Left kidney (tissue), 1 donor: ENCODE measurements at regions not wholly inside any gene's neighbourhood (a gene's known extent, or its start where the extent isn't known, plus 50 kb on each side); places are given as distances from the start of the nearest gene placed in this dataset.
"Not testable (repeated sequence)": the region's sequence is repeated elsewhere in the genome, so short reads cannot be mapped to it uniquely, and the experiment has no call there.

Source experiments
- DNase-seq: peaks from one replicate; pipeline ENCODE4 v3.0.0-alpha.2; 2013

GRCh38 chrX:27156921-27157320 lies 306.2 kb downstream of the PPP4R3C start:
- DNase-seq, result not testable (repeated sequence)

- no peak for DNase-seq
These were observed 326.8 kb downstream of the PPP4R3C start for GRCh38 chrX:27136325-27136724.

- DNase-seq, result no peak
These were observed 330.3 kb downstream of the PPP4R3C start for GRCh38 chrX:27132862-27133261.

GRCh38 chrX:27087176-27087575 lies 376.0 kb downstream of the PPP4R3C start:
- not testable (repeated sequence) for DNase-seq

GRCh38 chrX:27086237-27086636 lies 376.9 kb downstream of the PPP4R3C start:
- no peak for DNase-seq

- DNase-seq, result no peak
These were observed 377.8 kb downstream of the PPP4R3C start for GRCh38 chrX:27085346-27085745.

GRCh38 chrX:27078371-27078770 lies 384.8 kb downstream of the PPP4R3C start:
- DNase-seq, result no peak

GRCh38 chrX:27057883-27058282 lies 405.3 kb downstream of the PPP4R3C start:
- no peak for DNase-seq

GRCh38 chrX:27039332-27039731 lies 423.8 kb downstream of the PPP4R3C start:
- DNase-seq, result no peak

GRCh38 chrX:27008486-27008885 lies 454.7 kb downstream of the PPP4R3C start:
- DNase-seq, result no peak

GRCh38 chrX:26999634-27000033 lies 463.5 kb downstream of the PPP4R3C start:
- no peak for DNase-seq

- no peak for DNase-seq
These were observed 504.9 kb downstream of the PPP4R3C start for GRCh38 chrX:26958261-26958660.

GRCh38 chrX:26954029-26954428 lies 509.1 kb downstream of the PPP4R3C start:
- no peak for DNase-seq

GRCh38 chrX:26952213-26952612 lies 510.9 kb downstream of the PPP4R3C start:
- DNase-seq, result no peak

GRCh38 chrX:26927419-26927818 lies 535.7 kb downstream of the PPP4R3C start:
- no peak for DNase-seq

- no peak for DNase-seq
These were observed 538.1 kb downstream of the PPP4R3C start for GRCh38 chrX:26925088-26925487.

GRCh38 chrX:26922278-26922677 lies 540.9 kb downstream of the PPP4R3C start:
- DNase-seq, result no peak

GRCh38 chrX:26918631-26919030 lies 544.5 kb downstream of the PPP4R3C start:
- DNase-seq, result no peak

GRCh38 chrX:26916991-26917390 lies 546.1 kb downstream of the PPP4R3C start:
- DNase-seq, result no peak

GRCh38 chrX:26915064-26915463 lies 548.1 kb downstream of the PPP4R3C start:
- no peak for DNase-seq

- no peak for DNase-seq
These were observed 548.9 kb downstream of the PPP4R3C start for GRCh38 chrX:26914232-26914631.

GRCh38 chrX:26911785-26912184 lies 551.4 kb downstream of the PPP4R3C start:
- DNase-seq, result not testable (repeated sequence)

GRCh38 chrX:26909728-26910127 lies 553.4 kb downstream of the PPP4R3C start:
- no peak for DNase-seq

GRCh38 chrX:26908218-26908617 lies 554.9 kb downstream of the PPP4R3C start:
- no peak for DNase-seq

- DNase-seq, result no peak
These were observed 573.6 kb downstream of the PPP4R3C start for GRCh38 chrX:26889574-26889973.
